Neuronal stem cell (in vitro differentiated cells): ENCODE measurements at regions not wholly inside any gene's neighbourhood (a gene's known extent, or its start where the extent isn't known, plus 50 kb on each side); places are given as distances from the start of the nearest gene placed in this dataset.

Source experiments
- DNase-seq: peaks from one replicate; pipeline ENCODE4 v3.0.0-alpha.2; 2013; ENCODE audit warnings: low spot score
- H2AFZ ChIP-seq: one replicate; pipeline ENCODE4 v1.6.1; 2013; ENCODE audit warnings: mild to moderate bottlenecking, low read length, inconsistent platforms
- H2AK5ac ChIP-seq: 2 replicates; pipeline ENCODE4 v1.6.1; 2013; ENCODE audit warnings: low read depth, mild to moderate bottlenecking, inconsistent platforms, low read length, moderate library complexity, mixed read lengths
- H2BK120ac ChIP-seq: 2 replicates; pipeline ENCODE4 v1.6.1; 2013; ENCODE audit warnings: low read depth, mild to moderate bottlenecking, inconsistent platforms, low read length, moderate library complexity, mixed read lengths
- H2BK12ac ChIP-seq: one replicate; pipeline ENCODE4 v1.6.1; 2013; ENCODE audit warnings: low read length, inconsistent platforms
- H2BK15ac ChIP-seq: 2 replicates; pipeline ENCODE4 v1.6.1; 2013; ENCODE audit warnings: mild to moderate bottlenecking, low read length, inconsistent platforms, mixed read lengths
- H2BK5ac ChIP-seq: one replicate; pipeline ENCODE4 v1.6.1; 2013; ENCODE audit warnings: inconsistent platforms, mild to moderate bottlenecking, low read length, moderate library complexity
- H3K14ac ChIP-seq: one replicate; pipeline ENCODE4 v1.6.1; 2013; ENCODE audit warnings: low read length, inconsistent platforms
- H3K18ac ChIP-seq: 2 replicates; pipeline ENCODE4 v1.6.1; 2013; ENCODE audit warnings: low read length, inconsistent platforms
- H3K23ac ChIP-seq: 2 replicates; pipeline ENCODE4 v1.6.1; 2013; ENCODE audit warnings: low read depth, mild to moderate bottlenecking, mixed read lengths, low read length, inconsistent platforms; ENCODE audit not compliant: poor library complexity
- H3K27ac ChIP-seq: replicated peaks from 3 replicates; pipeline ENCODE4 v1.5.1; 2013; ENCODE audit warnings: low read length, inconsistent platforms
- H3K27me3 ChIP-seq, 3 experiments: 2 replicates each; pipeline ENCODE4 v1.6.1; 2013; ENCODE audit warnings: low read length in 3 of 3, mild to moderate bottlenecking in 2 of 3, inconsistent platforms in 1 of 3, low read depth in 1 of 3, mixed read lengths in 1 of 3, moderate library complexity in 1 of 3; ENCODE audit not compliant: control insufficient read depth in 3 of 3, insufficient read depth in 3 of 3
- H3K36me3 ChIP-seq, 2 donors: replicated peaks in 1 of 2; 2 replicates each; pipeline ENCODE4 v1.6.1; 2013; ENCODE audit warnings: low read length in 2 of 2; ENCODE audit not compliant: control insufficient read depth in 2 of 2, insufficient read depth in 2 of 2
- H3K4ac ChIP-seq: 2 replicates; pipeline ENCODE4 v1.6.1; 2013; ENCODE audit warnings: inconsistent platforms, mild to moderate bottlenecking, low read length, moderate library complexity
- H3K4me1 ChIP-seq, 2 donors: 1 replicate in 1 of 2; 2 replicates in 1 of 2; pipeline ENCODE4 v1.6.1; 2013; ENCODE audit warnings: low read length in 2 of 2, low read depth in 1 of 2; ENCODE audit not compliant: control insufficient read depth in 2 of 2, insufficient read depth in 1 of 2
- H3K4me2 ChIP-seq: one replicate; pipeline ENCODE4 v1.6.1; 2013; ENCODE audit warnings: mild to moderate bottlenecking, low read length, inconsistent platforms; ENCODE audit not compliant: insufficient read depth, poor library complexity, severe bottlenecking
- H3K4me3 ChIP-seq, 2 donors: 2 replicates each; pipeline ENCODE4 v1.5.1; 2013; ENCODE audit warnings: low read length in 2 of 2, mild to moderate bottlenecking in 2 of 2, inconsistent platforms in 1 of 2, moderate library complexity in 1 of 2
- H3K79me1 ChIP-seq: one replicate; pipeline ENCODE4 v1.6.1; 2013; ENCODE audit warnings: low read depth, mild to moderate bottlenecking, inconsistent platforms, low read length, moderate library complexity
- H3K9ac ChIP-seq: one replicate; pipeline ENCODE4 v1.6.1; 2013; ENCODE audit warnings: mild to moderate bottlenecking, low read depth, low read length, inconsistent platforms; ENCODE audit not compliant: poor library complexity
- H3K9me3 ChIP-seq, 2 donors: replicated peaks in 1 of 2; 2 replicates each; pipeline versions ENCODE3 to v1.6.1; 2013; ENCODE audit warnings: low read length in 2 of 2, mild to moderate bottlenecking in 2 of 2, inconsistent platforms in 1 of 2, low read depth in 1 of 2, mixed read lengths in 1 of 2, moderate library complexity in 1 of 2; ENCODE audit not compliant: control insufficient read depth in 2 of 2, insufficient read depth in 1 of 2
- H4K8ac ChIP-seq: one replicate; pipeline ENCODE4 v1.6.1; 2013; ENCODE audit warnings: low read depth, mild to moderate bottlenecking, inconsistent platforms, low read length, moderate library complexity
- H4K91ac ChIP-seq: one replicate; pipeline ENCODE4 v1.6.1; 2013; ENCODE audit warnings: low read length, low read depth, mild to moderate bottlenecking, inconsistent platforms; ENCODE audit not compliant: poor library complexity
- WGBS, 2 donors: extraction: QIAGEN DNeasy Blood & Tissue Kit; methylation state at CpG; one replicate each; pipeline ENCODE4 v1.1.7; 2013; ENCODE audit warnings: missing lambda C conversion rate in 2 of 2, mixed read lengths in 1 of 2; ENCODE audit not compliant: insufficient read length in 2 of 2, insufficient replicate concordance in 1 of 2; ENCODE audit errors: extremely low coverage in 2 of 2; 5-methylcytosine and 5-hydroxymethylcytosine counted together

DNA sequence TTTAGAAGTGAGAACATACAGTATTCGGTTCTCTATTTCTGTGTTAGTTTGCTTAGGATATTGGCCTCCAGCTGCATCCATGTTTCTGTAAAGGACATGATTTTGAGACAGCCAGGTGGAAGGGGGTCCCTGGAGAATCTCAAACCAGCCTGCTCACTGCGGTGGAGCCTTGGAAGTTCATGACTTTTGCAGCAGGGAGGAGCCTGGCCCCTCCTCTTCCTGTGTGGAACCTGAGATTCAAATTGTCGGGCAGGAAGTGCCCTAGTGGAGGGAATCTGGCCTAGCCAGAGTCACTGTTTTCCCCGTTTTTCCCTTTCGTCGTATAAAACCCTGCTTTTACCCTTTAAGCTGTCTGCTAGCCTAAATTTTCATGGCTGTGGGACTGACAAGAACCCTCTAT lies 762.6 kb downstream of the PCDH18 start:
- no peak overlapping the region for H3K23ac ChIP-seq
- H3K9ac ChIP-seq: no peak overlapping the region
- no peak for DNase-seq
- H3K14ac ChIP-seq: no peak overlapping the region
- no peak overlapping the region for H3K27ac ChIP-seq
- peaks cover 0 to 10% of the 10 kb centered on the region in 2 donors for H3K9me3 ChIP-seq
- H2AFZ ChIP-seq: no peak overlapping the region
- H3K27me3 ChIP-seq: no peaks in the 10 kb centered on the region
- H3K4me3 ChIP-seq: no peak overlapping the region
- H3K4ac ChIP-seq: no peak overlapping the region
- H4K8ac ChIP-seq: no peak overlapping the region
- H2BK15ac ChIP-seq: no peak overlapping the region
- WGBS, 2 donors: no CpG with 5 or more reads among the region's 6 CpGs
- H2AK5ac ChIP-seq: no peak overlapping the region
- no peaks in the 10 kb centered on the region for H3K36me3 ChIP-seq
- no peak overlapping the region for H3K18ac ChIP-seq
- H2BK5ac ChIP-seq: no peak overlapping the region
- H3K4me1 ChIP-seq: peaks cover 0 to 5% of the 10 kb centered on the region in 2 donors
- H2BK12ac ChIP-seq: no peak overlapping the region
- H2BK120ac ChIP-seq: no peak overlapping the region
- no peak overlapping the region for H4K91ac ChIP-seq
- H3K79me1 ChIP-seq: no peaks in the 10 kb centered on the region
- no peak overlapping the region for H3K4me2 ChIP-seq

DNA sequence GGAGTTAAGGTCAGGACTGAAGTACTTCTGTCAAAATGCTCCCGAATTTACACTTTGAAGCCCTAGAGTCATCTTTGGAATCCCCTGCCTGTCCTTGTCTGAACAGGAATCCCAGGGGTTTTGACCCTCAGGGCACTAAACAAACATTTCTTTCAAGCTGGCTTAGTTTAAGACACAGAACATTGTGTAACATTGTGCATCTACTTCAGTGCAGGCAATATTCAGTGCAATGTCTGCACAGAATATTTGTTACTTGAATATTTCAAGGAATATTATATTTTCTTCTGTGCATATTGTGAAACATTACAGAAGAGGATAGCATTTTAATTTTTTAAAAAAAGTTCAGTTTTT lies 763.4 kb downstream of the PCDH18 start:
- Histone ChIP-seq H2BK15ac (no peak overlapping the region), H2BK120ac (no peak overlapping the region), H3K4me2 (no peak overlapping the region), H3K27me3 (no peaks in the 10 kb centered on the region), H2AFZ (no peak overlapping the region), H3K18ac (no peak overlapping the region), H3K4me3 (no peak overlapping the region), H3K9me3 (peaks cover 0 to 10% of the 10 kb centered on the region in 2 donors), H4K91ac (no peak overlapping the region), H3K9ac (no peak overlapping the region), H3K4ac (no peak overlapping the region), H4K8ac (no peak overlapping the region), H3K36me3 (no peaks in the 10 kb centered on the region), H2BK5ac (no peak overlapping the region), H3K27ac (no peak overlapping the region), H3K14ac (no peak overlapping the region), H2AK5ac (no peak overlapping the region), H2BK12ac (no peak overlapping the region), H3K23ac (no peak overlapping the region), H3K79me1 (no peaks in the 10 kb centered on the region), H3K4me1 (peaks cover 2 to 5% of the 10 kb centered on the region in 2 donors)
- no CpG with 5 or more reads among the region's 1 CpG for WGBS, 2 donors
- DNase-seq: peak; percentile 26

DNA sequence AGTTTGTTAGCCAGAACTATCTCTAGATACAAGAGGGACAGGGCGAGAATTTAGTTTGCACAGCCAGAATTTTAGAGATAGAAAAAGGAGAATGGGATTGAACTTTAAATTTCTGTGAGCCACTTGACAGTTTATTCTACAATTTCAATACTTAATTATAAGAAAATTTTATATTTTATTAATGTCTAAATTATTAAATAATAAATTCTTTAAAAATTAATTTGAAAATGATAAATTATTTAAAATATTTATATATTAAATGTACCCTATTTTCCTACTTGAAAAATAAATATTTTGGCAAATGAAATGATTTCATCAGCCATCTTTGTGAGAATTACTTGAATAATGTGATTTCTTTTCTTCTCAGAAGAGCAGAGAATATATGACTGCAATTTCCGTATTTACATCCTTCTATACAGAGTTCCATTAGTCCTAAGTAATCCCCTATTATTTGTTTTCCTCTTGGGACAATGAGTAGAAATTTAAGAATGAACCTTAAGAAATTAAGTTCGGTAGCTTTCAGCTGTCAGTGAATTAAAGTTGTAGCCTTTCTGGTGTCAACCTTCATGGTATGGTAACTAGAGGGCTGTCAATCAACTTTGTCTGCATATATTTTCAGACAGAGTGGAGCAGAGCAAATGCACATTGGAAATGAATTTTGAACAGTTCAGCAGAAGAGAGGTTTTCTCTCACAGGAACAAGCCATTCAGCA lies 763.9 kb downstream of the PCDH18 start:
- H3K4me3 ChIP-seq: no peak overlapping the region
- WGBS, 2 donors: no CpG with 5 or more reads among the region's 3 CpGs
- no peaks in the 10 kb centered on the region for H3K27me3 ChIP-seq
- no peaks in the 10 kb centered on the region for H3K36me3 ChIP-seq
- no peak overlapping the region for H2AFZ ChIP-seq
- no peak overlapping the region for H2BK15ac ChIP-seq
- H3K4me1 ChIP-seq: peaks cover 5% of the 10 kb centered on the region in 2 donors
- H3K9ac ChIP-seq: no peak overlapping the region
- H4K8ac ChIP-seq: no peak overlapping the region
- H2AK5ac ChIP-seq: no peak overlapping the region
- DNase-seq: no peak
- H3K4me2 ChIP-seq: no peak overlapping the region
- H3K14ac ChIP-seq: no peak overlapping the region
- H2BK12ac ChIP-seq: no peak overlapping the region
- H3K23ac ChIP-seq: no peak overlapping the region
- no peak overlapping the region for H2BK5ac ChIP-seq
- H3K27ac ChIP-seq: no peak overlapping the region
- H3K18ac ChIP-seq: no peak overlapping the region
- no peak overlapping the region for H3K4ac ChIP-seq
- H3K9me3 ChIP-seq: peaks cover 0 to 10% of the 10 kb centered on the region in 2 donors
- no peaks in the 10 kb centered on the region for H3K79me1 ChIP-seq
- H4K91ac ChIP-seq: no peak overlapping the region
- no peak overlapping the region for H2BK120ac ChIP-seq

DNA sequence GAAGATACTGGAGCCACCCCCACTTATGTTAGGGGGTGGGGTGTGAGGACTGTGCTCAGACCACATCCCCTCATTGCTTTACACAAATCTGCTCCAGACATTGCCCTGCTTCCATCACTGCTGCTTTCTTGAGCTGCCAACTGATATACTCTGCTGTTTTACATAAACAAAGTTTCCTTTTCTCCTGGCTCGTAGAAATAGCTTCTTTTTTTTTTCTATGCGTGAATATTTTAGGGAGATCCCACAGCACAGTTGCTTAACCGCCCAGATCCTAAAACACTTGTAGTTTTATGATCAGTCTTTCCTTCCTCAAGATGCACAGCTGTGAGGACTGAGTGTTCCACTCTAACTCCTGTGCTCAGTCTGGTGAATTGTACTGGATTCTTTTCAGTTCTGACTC lies 768.4 kb downstream of the PCDH18 start:
- H2BK12ac ChIP-seq: no peak overlapping the region

More for the DNA sequence above, 768.4 kb downstream of the PCDH18 start:
- Histone ChIP-seq H3K9ac (no peak overlapping the region), H3K14ac (no peak overlapping the region), H4K8ac (no peak overlapping the region), H3K4me3 (no peak overlapping the region), H3K27me3 (no peaks in the 10 kb centered on the region), H3K79me1 (no peaks in the 10 kb centered on the region), H2AK5ac (no peak overlapping the region), H2AFZ (peak overlapping the region; percentile 72), H2BK120ac (no peak overlapping the region), H3K4me1 (peaks cover 0 to 5% of the 10 kb centered on the region in 2 donors), H4K91ac (no peak overlapping the region), H3K27ac (no peak overlapping the region), H3K9me3 (peaks cover 0 to 2% of the 10 kb centered on the region in 2 donors), H3K23ac (no peak overlapping the region), H3K4me2 (no peak overlapping the region), H3K4ac (no peak overlapping the region), H3K36me3 (no peaks in the 10 kb centered on the region), H3K18ac (no peak overlapping the region), H2BK15ac (no peak overlapping the region), H2BK5ac (no peak overlapping the region)
- no peak for DNase-seq
- WGBS, 2 donors: no CpG with 5 or more reads among the region's 3 CpGs
